Transverse colon (tissue), 4 donors: ENCODE measurements at regions not wholly inside any gene's neighbourhood (a gene's known extent, or its start where the extent isn't known, plus 50 kb on each side); places are given as distances from the start of the nearest gene placed in this dataset.

Experiments
- POLR2A ChIP-seq: fragments of 450-650 bp; IDR thresholded peaks from one replicate; pipeline ENCODE4 v1.6.1; 2016; ENCODE audit warnings: antibody characterized with exemption, mild to moderate bottlenecking, moderate library complexity
- POLR2AphosphoS5 ChIP-seq, 3 donors: sonication (generic); formaldehyde crosslinking; IDR thresholded peaks; one replicate each; pipeline ENCODE4 v1.6.1; 2016; ENCODE audit warnings: antibody characterized with exemption in 3 of 3
- TF ChIP-seq, protein P1 (sequence below), 5 experiments: fragments of 200-600 bp in 3 of 5; fragments of 450-650 bp in 2 of 5; sonication (generic) in 3 of 5; IDR thresholded peaks; 1 replicate in 2 of 5; 2 replicates in 3 of 5; pipeline ENCODE4 v1.5.1; 2016 to 2017; ENCODE audit warnings: antibody characterized with exemption in 5 of 5, inconsistent platforms in 3 of 5, mild to moderate bottlenecking in 2 of 5, moderate library complexity in 1 of 5

GRCh38 chr1:194004146-194004545 lies 817.7 kb upstream of the B3GALT2 start:
- TF ChIP-seq, protein P1, sequence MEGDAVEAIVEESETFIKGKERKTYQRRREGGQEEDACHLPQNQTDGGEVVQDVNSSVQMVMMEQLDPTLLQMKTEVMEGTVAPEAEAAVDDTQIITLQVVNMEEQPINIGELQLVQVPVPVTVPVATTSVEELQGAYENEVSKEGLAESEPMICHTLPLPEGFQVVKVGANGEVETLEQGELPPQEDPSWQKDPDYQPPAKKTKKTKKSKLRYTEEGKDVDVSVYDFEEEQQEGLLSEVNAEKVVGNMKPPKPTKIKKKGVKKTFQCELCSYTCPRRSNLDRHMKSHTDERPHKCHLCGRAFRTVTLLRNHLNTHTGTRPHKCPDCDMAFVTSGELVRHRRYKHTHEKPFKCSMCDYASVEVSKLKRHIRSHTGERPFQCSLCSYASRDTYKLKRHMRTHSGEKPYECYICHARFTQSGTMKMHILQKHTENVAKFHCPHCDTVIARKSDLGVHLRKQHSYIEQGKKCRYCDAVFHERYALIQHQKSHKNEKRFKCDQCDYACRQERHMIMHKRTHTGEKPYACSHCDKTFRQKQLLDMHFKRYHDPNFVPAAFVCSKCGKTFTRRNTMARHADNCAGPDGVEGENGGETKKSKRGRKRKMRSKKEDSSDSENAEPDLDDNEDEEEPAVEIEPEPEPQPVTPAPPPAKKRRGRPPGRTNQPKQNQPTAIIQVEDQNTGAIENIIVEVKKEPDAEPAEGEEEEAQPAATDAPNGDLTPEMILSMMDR (IDR thresholded peaks at IDR 0.05) = no peak
- TF ChIP-seq POLR2AphosphoS5 (IDR thresholded peaks at IDR 0.05) (no peak), POLR2A (no peak)
